Neuronal stem cell (in vitro differentiated cells): ENCODE measurements at regions not wholly inside any gene's neighbourhood (a gene's known extent, or its start where the extent isn't known, plus 50 kb on each side); places are given as distances from the start of the nearest gene placed in this dataset.

Source experiments
- DNase-seq: peaks from one replicate; pipeline ENCODE4 v3.0.0-alpha.2; 2013; ENCODE audit warnings: low spot score
- H2AFZ ChIP-seq: one replicate; pipeline ENCODE4 v1.6.1; 2013; ENCODE audit warnings: mild to moderate bottlenecking, low read length, inconsistent platforms
- H2AK5ac ChIP-seq: 2 replicates; pipeline ENCODE4 v1.6.1; 2013; ENCODE audit warnings: low read depth, mild to moderate bottlenecking, inconsistent platforms, low read length, moderate library complexity, mixed read lengths
- H2BK120ac ChIP-seq: 2 replicates; pipeline ENCODE4 v1.6.1; 2013; ENCODE audit warnings: low read depth, mild to moderate bottlenecking, inconsistent platforms, low read length, moderate library complexity, mixed read lengths
- H2BK12ac ChIP-seq: one replicate; pipeline ENCODE4 v1.6.1; 2013; ENCODE audit warnings: low read length, inconsistent platforms
- H2BK15ac ChIP-seq: 2 replicates; pipeline ENCODE4 v1.6.1; 2013; ENCODE audit warnings: mild to moderate bottlenecking, low read length, inconsistent platforms, mixed read lengths
- H2BK5ac ChIP-seq: one replicate; pipeline ENCODE4 v1.6.1; 2013; ENCODE audit warnings: inconsistent platforms, mild to moderate bottlenecking, low read length, moderate library complexity
- H3K14ac ChIP-seq: one replicate; pipeline ENCODE4 v1.6.1; 2013; ENCODE audit warnings: low read length, inconsistent platforms
- H3K18ac ChIP-seq: 2 replicates; pipeline ENCODE4 v1.6.1; 2013; ENCODE audit warnings: low read length, inconsistent platforms
- H3K23ac ChIP-seq: 2 replicates; pipeline ENCODE4 v1.6.1; 2013; ENCODE audit warnings: low read depth, mild to moderate bottlenecking, mixed read lengths, low read length, inconsistent platforms; ENCODE audit not compliant: poor library complexity
- H3K27ac ChIP-seq: replicated peaks from 3 replicates; pipeline ENCODE4 v1.5.1; 2013; ENCODE audit warnings: low read length, inconsistent platforms
- H3K27me3 ChIP-seq, 3 experiments: 2 replicates each; pipeline ENCODE4 v1.6.1; 2013; ENCODE audit warnings: low read length in 3 of 3, mild to moderate bottlenecking in 2 of 3, inconsistent platforms in 1 of 3, low read depth in 1 of 3, mixed read lengths in 1 of 3, moderate library complexity in 1 of 3; ENCODE audit not compliant: control insufficient read depth in 3 of 3, insufficient read depth in 3 of 3
- H3K36me3 ChIP-seq, 2 donors: replicated peaks in 1 of 2; 2 replicates each; pipeline ENCODE4 v1.6.1; 2013; ENCODE audit warnings: low read length in 2 of 2; ENCODE audit not compliant: control insufficient read depth in 2 of 2, insufficient read depth in 2 of 2
- H3K4ac ChIP-seq: 2 replicates; pipeline ENCODE4 v1.6.1; 2013; ENCODE audit warnings: inconsistent platforms, mild to moderate bottlenecking, low read length, moderate library complexity
- H3K4me1 ChIP-seq, 2 donors: 1 replicate in 1 of 2; 2 replicates in 1 of 2; pipeline ENCODE4 v1.6.1; 2013; ENCODE audit warnings: low read length in 2 of 2, low read depth in 1 of 2; ENCODE audit not compliant: control insufficient read depth in 2 of 2, insufficient read depth in 1 of 2
- H3K4me2 ChIP-seq: one replicate; pipeline ENCODE4 v1.6.1; 2013; ENCODE audit warnings: mild to moderate bottlenecking, low read length, inconsistent platforms; ENCODE audit not compliant: insufficient read depth, poor library complexity, severe bottlenecking
- H3K4me3 ChIP-seq, 2 donors: 2 replicates each; pipeline ENCODE4 v1.5.1; 2013; ENCODE audit warnings: low read length in 2 of 2, mild to moderate bottlenecking in 2 of 2, inconsistent platforms in 1 of 2, moderate library complexity in 1 of 2
- H3K79me1 ChIP-seq: one replicate; pipeline ENCODE4 v1.6.1; 2013; ENCODE audit warnings: low read depth, mild to moderate bottlenecking, inconsistent platforms, low read length, moderate library complexity
- H3K9ac ChIP-seq: one replicate; pipeline ENCODE4 v1.6.1; 2013; ENCODE audit warnings: mild to moderate bottlenecking, low read depth, low read length, inconsistent platforms; ENCODE audit not compliant: poor library complexity
- H3K9me3 ChIP-seq, 2 donors: replicated peaks in 1 of 2; 2 replicates each; pipeline versions ENCODE3 to v1.6.1; 2013; ENCODE audit warnings: low read length in 2 of 2, mild to moderate bottlenecking in 2 of 2, inconsistent platforms in 1 of 2, low read depth in 1 of 2, mixed read lengths in 1 of 2, moderate library complexity in 1 of 2; ENCODE audit not compliant: control insufficient read depth in 2 of 2, insufficient read depth in 1 of 2
- H4K8ac ChIP-seq: one replicate; pipeline ENCODE4 v1.6.1; 2013; ENCODE audit warnings: low read depth, mild to moderate bottlenecking, inconsistent platforms, low read length, moderate library complexity
- H4K91ac ChIP-seq: one replicate; pipeline ENCODE4 v1.6.1; 2013; ENCODE audit warnings: low read length, low read depth, mild to moderate bottlenecking, inconsistent platforms; ENCODE audit not compliant: poor library complexity
- WGBS, 2 donors: extraction: QIAGEN DNeasy Blood & Tissue Kit; methylation state at CpG; one replicate each; pipeline ENCODE4 v1.1.7; 2013; ENCODE audit warnings: missing lambda C conversion rate in 2 of 2, mixed read lengths in 1 of 2; ENCODE audit not compliant: insufficient read length in 2 of 2, insufficient replicate concordance in 1 of 2; ENCODE audit errors: extremely low coverage in 2 of 2; 5-methylcytosine and 5-hydroxymethylcytosine counted together

DNA sequence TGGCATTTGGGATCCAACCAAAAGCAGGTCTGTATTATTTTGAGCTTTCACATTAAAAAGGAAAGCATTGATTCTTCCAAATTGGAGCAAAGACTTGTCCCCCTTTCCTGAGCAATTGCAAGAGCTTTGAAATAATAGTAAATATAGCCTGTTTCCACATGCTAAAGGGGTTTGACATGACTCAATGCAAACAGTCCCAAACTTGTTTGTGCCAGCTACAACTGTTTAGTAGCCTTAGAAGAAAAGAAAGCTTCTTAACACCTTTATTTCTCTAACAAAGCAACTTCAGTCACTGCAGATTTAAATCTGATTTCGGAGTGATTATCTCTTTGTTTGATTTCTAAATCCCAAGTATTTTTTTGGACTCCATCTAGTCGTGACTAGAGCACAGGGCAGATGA is 180.2 kb downstream of the SEMA6D start:
- Histone ChIP-seq H2BK12ac (no peak overlapping the region), H3K14ac (no peak overlapping the region), H4K8ac (no peak overlapping the region), H4K91ac (no peak overlapping the region), H2BK120ac (no peak overlapping the region), H2BK15ac (no peak overlapping the region), H3K9ac (no peak overlapping the region), H3K9me3 (no peaks in the 10 kb centered on the region), H3K18ac (no peak overlapping the region), H3K4me1 (peaks cover 0 to 4% of the 10 kb centered on the region in 2 donors), H3K23ac (no peak overlapping the region), H2AK5ac (no peak overlapping the region), H3K27ac (no peak overlapping the region), H3K36me3 (no peaks in the 10 kb centered on the region), H3K4me2 (no peak overlapping the region), H3K27me3 (no peaks in the 10 kb centered on the region), H3K4me3 (no peak overlapping the region), H2BK5ac (no peak overlapping the region), H2AFZ (no peak overlapping the region), H3K79me1 (no peaks in the 10 kb centered on the region), H3K4ac (no peak overlapping the region)
- WGBS, 2 donors, result no CpG with 5 or more reads among the region's 2 CpGs
- no peak for DNase-seq

DNA sequence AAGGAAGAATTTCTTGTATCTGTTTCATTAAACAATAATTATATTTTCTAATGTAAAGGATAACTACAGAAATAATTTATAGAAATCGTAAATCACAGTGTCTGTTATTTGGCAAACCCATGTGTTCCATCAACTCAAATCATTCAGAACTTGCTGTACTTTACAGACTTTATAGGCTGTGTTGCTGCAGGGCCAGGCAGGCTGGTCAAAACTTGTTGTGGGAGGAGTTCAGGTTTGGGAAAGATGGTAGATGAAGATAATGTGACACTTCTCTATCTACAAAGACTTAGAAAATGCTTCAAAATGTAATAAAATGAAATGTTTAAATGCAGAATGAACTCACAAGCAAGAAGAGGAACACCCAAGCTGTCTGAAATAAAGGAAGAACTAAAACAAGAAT is 183.4 kb downstream of the SEMA6D start:
- no peak overlapping the region for H3K23ac ChIP-seq
- H2BK12ac ChIP-seq, result no peak overlapping the region
- no peak overlapping the region for H3K4me3 ChIP-seq
- DNase-seq, result no peak
- H4K91ac ChIP-seq, result no peak overlapping the region
- no peak overlapping the region for H2BK120ac ChIP-seq
- no peaks in the 10 kb centered on the region for H3K27me3 ChIP-seq
- H3K27ac ChIP-seq, result no peak overlapping the region
- no CpG with 5 or more reads among the region's 1 CpG for WGBS, 2 donors
- H3K14ac ChIP-seq, result no peak overlapping the region
- no peak overlapping the region for H2BK15ac ChIP-seq
- H2AK5ac ChIP-seq, result no peak overlapping the region
- no peak overlapping the region for H2BK5ac ChIP-seq
- no peak overlapping the region for H3K18ac ChIP-seq
- no peak overlapping the region for H3K4ac ChIP-seq
- H3K79me1 ChIP-seq, result no peaks in the 10 kb centered on the region
- H3K36me3 ChIP-seq, result no peaks in the 10 kb centered on the region
- H3K4me2 ChIP-seq, result no peak overlapping the region
- H4K8ac ChIP-seq, result no peak overlapping the region
- no peak overlapping the region for H2AFZ ChIP-seq
- peaks cover 0 to 5% of the 10 kb centered on the region in 2 donors for H3K9me3 ChIP-seq
- no peak overlapping the region for H3K9ac ChIP-seq
- peaks cover 0 to 4% of the 10 kb centered on the region in 2 donors for H3K4me1 ChIP-seq

DNA sequence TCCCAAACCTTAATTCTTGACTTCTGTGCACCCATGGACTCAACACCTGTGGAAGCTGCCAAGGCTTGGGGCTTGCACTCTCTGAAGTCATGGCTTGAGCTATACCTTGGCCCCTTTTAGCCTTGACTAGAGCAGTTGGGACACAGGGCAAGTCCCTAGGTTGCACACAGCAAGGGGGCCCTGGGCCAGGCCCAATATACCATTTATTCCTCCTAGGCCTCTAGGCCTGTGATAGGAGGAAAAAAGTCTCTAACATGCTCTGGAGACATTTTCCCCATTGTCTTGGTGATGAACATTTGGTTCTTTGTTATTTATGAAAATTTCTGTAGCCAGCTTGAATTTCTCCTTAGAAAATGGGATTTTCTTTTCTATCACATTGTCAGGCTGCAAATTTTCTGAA is 186.1 kb downstream of the SEMA6D start:
- H3K36me3 ChIP-seq, result no peaks in the 10 kb centered on the region
- H2BK5ac ChIP-seq, result no peak overlapping the region
- no peaks in the 10 kb centered on the region for H3K4me1 ChIP-seq
- no peak overlapping the region for H3K27ac ChIP-seq
- no peak overlapping the region for H3K23ac ChIP-seq
- H3K27me3 ChIP-seq, result no peaks in the 10 kb centered on the region
- H4K8ac ChIP-seq, result no peak overlapping the region
- H2BK120ac ChIP-seq, result no peak overlapping the region
- no peak for DNase-seq
- H3K4me2 ChIP-seq, result no peak overlapping the region
- H4K91ac ChIP-seq, result no peak overlapping the region
- H2AFZ ChIP-seq, result no peak overlapping the region
- H3K14ac ChIP-seq, result no peak overlapping the region
- H2AK5ac ChIP-seq, result no peak overlapping the region
- no peak overlapping the region for H3K4ac ChIP-seq
- no peak overlapping the region for H3K18ac ChIP-seq
- no peaks in the 10 kb centered on the region for H3K79me1 ChIP-seq
- no peak overlapping the region for H3K9ac ChIP-seq
- H2BK15ac ChIP-seq, result no peak overlapping the region
- no peak overlapping the region for H2BK12ac ChIP-seq
- H3K9me3 ChIP-seq, result peaks cover 0 to 5% of the 10 kb centered on the region in 2 donors
- no peak overlapping the region for H3K4me3 ChIP-seq

DNA sequence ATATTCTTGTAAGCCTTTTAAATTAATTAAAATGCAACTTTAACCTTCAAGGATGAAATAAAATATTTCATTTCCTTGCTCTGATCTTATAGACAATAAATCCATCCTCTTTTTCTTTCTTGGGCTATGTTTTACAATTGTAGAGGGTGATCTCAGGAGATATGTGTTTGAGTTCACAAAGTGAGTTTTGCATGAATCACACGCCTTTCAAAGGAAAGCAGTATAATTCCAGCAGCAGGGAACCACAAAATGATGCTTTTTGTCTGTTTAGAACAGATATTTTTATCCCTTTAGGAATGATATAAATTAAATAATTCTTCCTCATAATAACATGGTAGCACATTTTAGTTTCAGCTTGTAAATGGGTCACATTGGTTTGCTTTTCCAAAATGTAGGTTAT is 191.2 kb downstream of the SEMA6D start:
- H3K4me1 ChIP-seq, result no peaks in the 10 kb centered on the region
- no peak overlapping the region for H3K4ac ChIP-seq
- H3K27me3 ChIP-seq, result no peaks in the 10 kb centered on the region
- H2BK15ac ChIP-seq, result no peak overlapping the region
- no peak overlapping the region for H2AK5ac ChIP-seq
- H3K36me3 ChIP-seq, result no peaks in the 10 kb centered on the region
- H4K91ac ChIP-seq, result no peak overlapping the region
- no peak overlapping the region for H3K18ac ChIP-seq
- H3K14ac ChIP-seq, result no peak overlapping the region
- no peak overlapping the region for H4K8ac ChIP-seq
- no peak overlapping the region for H3K4me3 ChIP-seq
- H2BK5ac ChIP-seq, result no peak overlapping the region
- no peak overlapping the region for H3K27ac ChIP-seq
- H3K9ac ChIP-seq, result no peak overlapping the region
- H2BK120ac ChIP-seq, result no peak overlapping the region
- no CpG with 5 or more reads among the region's 1 CpG for WGBS, 2 donors
- no peak overlapping the region for H3K4me2 ChIP-seq
- DNase-seq, result no peak
- no peak overlapping the region for H3K23ac ChIP-seq
- H3K9me3 ChIP-seq, result no peaks in the 10 kb centered on the region
- no peak overlapping the region for H2AFZ ChIP-seq
- H2BK12ac ChIP-seq, result no peak overlapping the region
- H3K79me1 ChIP-seq, result no peaks in the 10 kb centered on the region
